HG03558 (cell line): ENCODE measurements at regions not wholly inside any gene's neighbourhood (a gene's known extent, or its start where the extent isn't known, plus 50 kb on each side); places are given as distances from the start of the nearest gene placed in this dataset.

Experiments used
- ATAC-seq: cut with Tn5 transposase; IDR thresholded peaks from one replicate; pipeline ENCODE4 v1.9.1; 2021; ENCODE audit warnings: moderate number of reproducible peaks; ENCODE audit not compliant: unreplicated experiment; ENCODE audit errors: extremely low read depth

- ATAC-seq, result no peak
Observed at GRCh38 chr3:16101295-16102186, 72.9 kb upstream of the GALNT15 start.

GRCh38 chr3:16102187-16102561, 72.3 kb upstream of the GALNT15 start:
- ATAC-seq, result no peak

GRCh38 chr3:16102905-16103364, 71.5 kb upstream of the GALNT15 start:
- ATAC-seq, result no peak

- no peak for ATAC-seq
Observed at GRCh38 chr3:16103472-16103871, 71.0 kb upstream of the GALNT15 start.

GRCh38 chr3:16104156-16104555, 70.3 kb upstream of the GALNT15 start:
- no peak for ATAC-seq

GRCh38 chr3:16106050-16106449, 68.4 kb upstream of the GALNT15 start:
- ATAC-seq, result no peak

- no peak for ATAC-seq
Observed at GRCh38 chr3:16108424-16108823, 66.1 kb upstream of the GALNT15 start.

GRCh38 chr3:16109929-16110328, 64.6 kb upstream of the GALNT15 start:
- no peak for ATAC-seq

GRCh38 chr3:16112910-16113504, 61.5 kb upstream of the GALNT15 start:
- no peak for ATAC-seq

- ATAC-seq, result no peak
Observed at GRCh38 chr3:16113704-16114103, 60.8 kb upstream of the GALNT15 start.

- no peak for ATAC-seq
Observed at GRCh38 chr3:16114429-16114828, 60.1 kb upstream of the GALNT15 start.

- ATAC-seq, result no peak
Observed at GRCh38 chr3:16114930-16115329, 59.5 kb upstream of the GALNT15 start.

GRCh38 chr3:16118396-16118795, 56.1 kb upstream of the GALNT15 start:
- no peak for ATAC-seq

GRCh38 chr3:16119887-16120286, 54.6 kb upstream of the GALNT15 start:
- no peak for ATAC-seq

GRCh38 chr3:16121391-16121790, 53.1 kb upstream of the GALNT15 start:
- ATAC-seq, result no peak

GRCh38 chr3:16122155-16122554, 52.3 kb upstream of the GALNT15 start:
- ATAC-seq, result no peak

GRCh38 chr3:16122661-16123060, 51.8 kb upstream of the GALNT15 start:
- no peak for ATAC-seq

- ATAC-seq, result no peak
Observed at GRCh38 chr3:16124636-16125035, 49.8 kb upstream of the GALNT15 start.
